HEK293 (cell line): ENCODE measurements at regions not wholly inside any gene's neighbourhood (a gene's known extent, or its start where the extent isn't known, plus 50 kb on each side); places are given as distances from the start of the nearest gene placed in this dataset.

Source experiments
- GLIS2 ChIP-seq: fragments of 450-650 bp; formaldehyde crosslinking; IDR thresholded peaks from 2 replicates; pipeline ENCODE4 v1.5.1; 2016; ENCODE audit warnings: missing biosample characterization, missing genetic modification characterization
- KLF16 ChIP-seq: fragments of 450-650 bp; formaldehyde crosslinking; IDR thresholded peaks from 2 replicates; pipeline ENCODE4 v1.5.1; 2017; ENCODE audit warnings: missing biosample characterization, missing genetic modification characterization
- ZNF274 ChIP-seq, 2 experiments: fragments of 200-500 bp in 1 of 2; fragments of 450-650 bp in 1 of 2; sonication (Bioruptor generic) in 1 of 2; formaldehyde crosslinking in 1 of 2; IDR thresholded peaks; 2 replicates each; pipeline versions ENCODE4 v1.5.1 to v1.6.1; 2014 to 2016; ENCODE audit warnings: borderline replicate concordance in 1 of 2, inconsistent platforms in 1 of 2, low read length in 1 of 2, missing biosample characterization in 1 of 2, missing genetic modification characterization in 1 of 2
- ZNF629 ChIP-seq: fragments of 450-650 bp; formaldehyde crosslinking; IDR thresholded peaks from 2 replicates; pipeline ENCODE4 v1.5.1; 2017; ENCODE audit warnings: missing biosample characterization, missing genetic modification characterization
- TF ChIP-seq, protein P1 (sequence below): fragments of 450-650 bp; formaldehyde crosslinking; IDR thresholded peaks from 2 replicates; pipeline ENCODE4 v1.5.1; 2016; ENCODE audit warnings: missing biosample characterization, missing genetic modification characterization
- TF ChIP-seq, protein P2 (sequence below): fragments of 450-650 bp; formaldehyde crosslinking; IDR thresholded peaks from 2 replicates; pipeline ENCODE4 v1.5.1; 2016; ENCODE audit warnings: missing biosample characterization, missing genetic modification characterization
- TF ChIP-seq, protein P3 (sequence below): fragments of 450-650 bp; formaldehyde crosslinking; IDR thresholded peaks from 2 replicates; pipeline ENCODE4 v1.5.1; 2016; ENCODE audit warnings: missing biosample characterization, missing genetic modification characterization

DNA sequence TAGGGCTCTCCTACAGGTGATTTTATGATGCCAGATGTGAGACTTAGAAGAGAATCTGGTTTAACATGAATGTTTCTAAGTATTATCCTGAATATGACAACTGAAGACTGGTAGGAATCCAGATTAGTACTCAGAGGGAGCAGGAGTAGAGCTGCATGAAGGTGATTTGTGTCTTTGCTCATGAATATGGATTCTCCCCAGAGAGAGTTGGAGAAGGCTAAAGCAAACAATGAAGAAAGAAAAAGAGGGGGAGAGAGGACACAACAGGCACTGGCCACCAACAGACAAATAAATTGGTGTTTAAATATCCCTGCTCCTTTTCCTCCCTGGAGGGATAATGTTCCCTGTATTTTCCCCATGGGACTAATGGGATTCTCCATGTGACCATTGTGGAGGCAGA lies 427.0 kb upstream of the KLF12 start:
- TF ChIP-seq ZNF629 (tag by site-specific recombination) (no peak), ZNF274 (IDR thresholded peaks at IDR 0.05; ENCODE audit: low read length) (no peak), ZNF274 (tag by site-specific recombination; IDR thresholded peaks at IDR 0.05; ENCODE audit: borderline replicate concordance) (no peak), KLF16 (tag by site-specific recombination) (no peak), GLIS2 (tag by site-specific recombination) (no peak)
- TF ChIP-seq, protein P1, sequence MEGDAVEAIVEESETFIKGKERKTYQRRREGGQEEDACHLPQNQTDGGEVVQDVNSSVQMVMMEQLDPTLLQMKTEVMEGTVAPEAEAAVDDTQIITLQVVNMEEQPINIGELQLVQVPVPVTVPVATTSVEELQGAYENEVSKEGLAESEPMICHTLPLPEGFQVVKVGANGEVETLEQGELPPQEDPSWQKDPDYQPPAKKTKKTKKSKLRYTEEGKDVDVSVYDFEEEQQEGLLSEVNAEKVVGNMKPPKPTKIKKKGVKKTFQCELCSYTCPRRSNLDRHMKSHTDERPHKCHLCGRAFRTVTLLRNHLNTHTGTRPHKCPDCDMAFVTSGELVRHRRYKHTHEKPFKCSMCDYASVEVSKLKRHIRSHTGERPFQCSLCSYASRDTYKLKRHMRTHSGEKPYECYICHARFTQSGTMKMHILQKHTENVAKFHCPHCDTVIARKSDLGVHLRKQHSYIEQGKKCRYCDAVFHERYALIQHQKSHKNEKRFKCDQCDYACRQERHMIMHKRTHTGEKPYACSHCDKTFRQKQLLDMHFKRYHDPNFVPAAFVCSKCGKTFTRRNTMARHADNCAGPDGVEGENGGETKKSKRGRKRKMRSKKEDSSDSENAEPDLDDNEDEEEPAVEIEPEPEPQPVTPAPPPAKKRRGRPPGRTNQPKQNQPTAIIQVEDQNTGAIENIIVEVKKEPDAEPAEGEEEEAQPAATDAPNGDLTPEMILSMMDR (tag by site-specific recombination), result no peak
- TF ChIP-seq, protein P2, sequence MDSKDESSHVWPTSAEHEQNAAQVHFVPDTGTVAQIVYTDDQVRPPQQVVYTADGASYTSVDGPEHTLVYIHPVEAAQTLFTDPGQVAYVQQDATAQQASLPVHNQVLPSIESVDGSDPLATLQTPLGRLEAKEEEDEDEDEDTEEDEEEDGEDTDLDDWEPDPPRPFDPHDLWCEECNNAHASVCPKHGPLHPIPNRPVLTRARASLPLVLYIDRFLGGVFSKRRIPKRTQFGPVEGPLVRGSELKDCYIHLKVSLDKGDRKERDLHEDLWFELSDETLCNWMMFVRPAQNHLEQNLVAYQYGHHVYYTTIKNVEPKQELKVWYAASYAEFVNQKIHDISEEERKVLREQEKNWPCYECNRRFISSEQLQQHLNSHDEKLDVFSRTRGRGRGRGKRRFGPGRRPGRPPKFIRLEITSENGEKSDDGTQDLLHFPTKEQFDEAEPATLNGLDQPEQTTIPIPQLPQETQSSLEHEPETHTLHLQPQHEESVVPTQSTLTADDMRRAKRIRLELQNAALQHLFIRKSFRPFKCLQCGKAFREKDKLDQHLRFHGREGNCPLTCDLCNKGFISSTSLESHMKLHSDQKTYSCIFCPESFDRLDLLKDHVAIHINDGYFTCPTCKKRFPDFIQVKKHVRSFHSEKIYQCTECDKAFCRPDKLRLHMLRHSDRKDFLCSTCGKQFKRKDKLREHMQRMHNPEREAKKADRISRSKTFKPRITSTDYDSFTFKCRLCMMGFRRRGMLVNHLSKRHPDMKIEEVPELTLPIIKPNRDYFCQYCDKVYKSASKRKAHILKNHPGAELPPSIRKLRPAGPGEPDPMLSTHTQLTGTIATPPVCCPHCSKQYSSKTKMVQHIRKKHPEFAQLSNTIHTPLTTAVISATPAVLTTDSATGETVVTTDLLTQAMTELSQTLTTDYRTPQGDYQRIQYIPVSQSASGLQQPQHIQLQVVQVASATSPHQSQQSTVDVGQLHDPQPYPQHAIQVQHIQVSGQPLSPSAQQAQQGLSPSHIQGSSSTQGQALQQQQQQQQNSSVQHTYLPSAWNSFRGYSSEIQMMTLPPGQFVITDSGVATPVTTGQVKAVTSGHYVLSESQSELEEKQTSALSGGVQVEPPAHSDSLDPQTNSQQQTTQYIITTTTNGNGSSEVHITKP (tag by site-specific recombination), result no peak
- TF ChIP-seq, protein P3, sequence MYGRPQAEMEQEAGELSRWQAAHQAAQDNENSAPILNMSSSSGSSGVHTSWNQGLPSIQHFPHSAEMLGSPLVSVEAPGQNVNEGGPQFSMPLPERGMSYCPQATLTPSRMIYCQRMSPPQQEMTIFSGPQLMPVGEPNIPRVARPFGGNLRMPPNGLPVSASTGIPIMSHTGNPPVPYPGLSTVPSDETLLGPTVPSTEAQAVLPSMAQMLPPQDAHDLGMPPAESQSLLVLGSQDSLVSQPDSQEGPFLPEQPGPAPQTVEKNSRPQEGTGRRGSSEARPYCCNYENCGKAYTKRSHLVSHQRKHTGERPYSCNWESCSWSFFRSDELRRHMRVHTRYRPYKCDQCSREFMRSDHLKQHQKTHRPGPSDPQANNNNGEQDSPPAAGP (tag by site-specific recombination), result no peak
